Peyer's patch (tissue), 4 donors: ENCODE measurements at regions not wholly inside any gene's neighbourhood (a gene's known extent, or its start where the extent isn't known, plus 50 kb on each side); places are given as distances from the start of the nearest gene placed in this dataset.
"Not testable (repeated sequence)": the region's sequence is repeated elsewhere in the genome, so short reads cannot be mapped to it uniquely, and the experiment has no call there.

Source experiments
- DNase-seq, 3 donors: peaks; one replicate each; pipeline ENCODE4 v3.0.0-alpha.2; 2017 to 2019
- H3K27ac ChIP-seq, 4 donors: fragments of 200-600 bp; sonication (generic); one replicate each; pipeline ENCODE4 v1.5.1; 2016 to 2019
- H3K27me3 ChIP-seq, 2 donors: fragments of 200-600 bp; sonication (generic); one replicate each; pipeline ENCODE4 v1.5.1; 2019
- H3K36me3 ChIP-seq, 3 donors: fragments of 200-600 bp; sonication (generic); one replicate each; pipeline ENCODE4 v1.5.1; 2016 to 2019
- H3K4me1 ChIP-seq, 4 donors: fragments of 200-600 bp; sonication (generic); one replicate each; pipeline ENCODE4 v1.5.1; 2016 to 2019
- H3K4me3 ChIP-seq, 4 donors: fragments of 200-600 bp; sonication (generic); 1 replicate in 3 of 4; 2 replicates in 1 of 4; pipeline ENCODE4 v1.5.1; 2016 to 2019; ENCODE audit warnings: mild to moderate bottlenecking in 1 of 4
- H3K9me3 ChIP-seq, 4 donors: fragments of 200-600 bp; sonication (generic); one replicate each; pipeline ENCODE4 v1.5.1; 2016 to 2019; ENCODE audit warnings: mild to moderate bottlenecking in 1 of 4
- POLR2A ChIP-seq, 2 donors: fragments of 450-650 bp; IDR thresholded peaks; one replicate each; pipeline ENCODE4 v1.5.1; 2017; ENCODE audit warnings: antibody characterized with exemption in 2 of 2, mild to moderate bottlenecking in 2 of 2, moderate library complexity in 2 of 2
- TF ChIP-seq, protein P1 (sequence below), 6 experiments: fragments of 450-650 bp in 4 of 6; fragments of 200-600 bp in 2 of 6; sonication (generic) in 1 of 6; IDR thresholded peaks; one replicate each; pipeline ENCODE4 v1.5.1; 2017 to 2019; ENCODE audit warnings: antibody characterized with exemption in 6 of 6, mild to moderate bottlenecking in 3 of 6, moderate library complexity in 1 of 6

DNA sequence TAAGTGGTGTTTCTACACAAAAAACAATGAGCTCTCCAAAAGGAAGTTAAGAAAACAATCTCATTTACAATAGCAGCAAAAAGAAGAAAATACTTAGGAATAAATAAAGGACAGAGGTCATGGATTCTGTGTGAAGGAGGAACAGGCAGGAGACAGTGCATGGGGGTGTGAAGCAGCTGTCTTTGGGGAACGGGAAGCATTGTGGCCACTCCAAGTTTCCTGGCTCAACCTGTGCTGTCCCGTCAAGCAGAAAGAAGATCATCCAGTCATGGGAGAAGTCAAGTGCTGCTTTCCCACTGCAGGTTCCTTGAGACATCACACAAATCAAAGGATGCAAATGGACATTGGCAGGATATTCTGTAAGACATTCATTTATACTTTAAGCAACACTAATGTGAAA, 66.1 kb upstream of the MAML3 start:
- TF ChIP-seq, protein P1, sequence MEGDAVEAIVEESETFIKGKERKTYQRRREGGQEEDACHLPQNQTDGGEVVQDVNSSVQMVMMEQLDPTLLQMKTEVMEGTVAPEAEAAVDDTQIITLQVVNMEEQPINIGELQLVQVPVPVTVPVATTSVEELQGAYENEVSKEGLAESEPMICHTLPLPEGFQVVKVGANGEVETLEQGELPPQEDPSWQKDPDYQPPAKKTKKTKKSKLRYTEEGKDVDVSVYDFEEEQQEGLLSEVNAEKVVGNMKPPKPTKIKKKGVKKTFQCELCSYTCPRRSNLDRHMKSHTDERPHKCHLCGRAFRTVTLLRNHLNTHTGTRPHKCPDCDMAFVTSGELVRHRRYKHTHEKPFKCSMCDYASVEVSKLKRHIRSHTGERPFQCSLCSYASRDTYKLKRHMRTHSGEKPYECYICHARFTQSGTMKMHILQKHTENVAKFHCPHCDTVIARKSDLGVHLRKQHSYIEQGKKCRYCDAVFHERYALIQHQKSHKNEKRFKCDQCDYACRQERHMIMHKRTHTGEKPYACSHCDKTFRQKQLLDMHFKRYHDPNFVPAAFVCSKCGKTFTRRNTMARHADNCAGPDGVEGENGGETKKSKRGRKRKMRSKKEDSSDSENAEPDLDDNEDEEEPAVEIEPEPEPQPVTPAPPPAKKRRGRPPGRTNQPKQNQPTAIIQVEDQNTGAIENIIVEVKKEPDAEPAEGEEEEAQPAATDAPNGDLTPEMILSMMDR (IDR thresholded peaks at IDR 0.05) = no peak
- no peak for TF ChIP-seq POLR2A (IDR thresholded peaks at IDR 0.05)
- no peak overlapping the region for H3K4me3 ChIP-seq
- no peaks in the 10 kb centered on the region for H3K27me3 ChIP-seq
- H3K27ac ChIP-seq = no peak overlapping the region
- no peaks in the 10 kb centered on the region for H3K36me3 ChIP-seq
- H3K4me1 ChIP-seq = no peaks in the 10 kb centered on the region
- H3K9me3 ChIP-seq = no peaks in the 10 kb centered on the region
- no peak for DNase-seq

DNA sequence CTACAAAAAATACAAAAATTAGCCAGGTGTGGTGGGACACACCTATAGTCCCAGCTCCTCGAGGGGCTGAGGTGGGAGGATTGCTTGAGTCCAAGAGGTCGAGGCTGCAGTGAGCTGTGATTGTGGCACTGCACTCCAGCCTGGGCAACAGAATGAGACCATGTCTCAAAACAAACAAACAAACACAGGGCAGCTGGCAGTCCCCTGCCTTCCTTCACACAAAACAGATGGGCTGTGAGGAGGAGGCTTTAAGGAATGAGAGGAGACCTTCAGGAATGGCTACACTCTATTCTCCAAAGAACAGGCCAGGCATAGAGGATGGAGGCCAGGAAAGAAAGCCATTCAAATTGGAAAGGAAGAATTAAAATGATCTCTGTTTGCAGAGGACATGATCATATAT, 65.6 kb upstream of the MAML3 start:
- no peak for DNase-seq
- Histone ChIP-seq H3K9me3 (no peaks in the 10 kb centered on the region), H3K27me3 (no peaks in the 10 kb centered on the region), H3K4me1 (no peaks in the 10 kb centered on the region), H3K4me3 (no peak overlapping the region), H3K36me3 (no peaks in the 10 kb centered on the region), H3K27ac (no peak overlapping the region)
- TF ChIP-seq, protein P1 (IDR thresholded peaks at IDR 0.05) = no peak
- no peak for TF ChIP-seq POLR2A (IDR thresholded peaks at IDR 0.05)

DNA sequence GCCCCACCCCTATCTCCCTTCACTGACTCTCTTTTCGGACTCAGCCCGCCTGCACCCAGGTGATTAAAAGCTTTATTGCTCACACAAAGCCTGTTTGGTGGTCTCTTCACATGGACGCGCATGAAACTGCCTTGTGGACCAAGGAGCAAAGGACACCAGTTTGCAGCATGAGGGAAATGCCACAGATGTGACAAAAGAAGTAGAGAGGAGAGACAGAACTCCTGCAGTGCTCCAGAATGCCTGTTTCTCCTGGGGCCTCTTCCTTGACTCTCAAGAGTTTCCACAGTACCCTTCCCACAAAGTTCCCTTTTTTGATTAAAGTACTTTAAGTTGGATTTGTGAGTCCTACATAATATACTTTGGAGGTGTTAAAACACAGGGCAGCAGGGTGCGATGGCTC, 65.1 kb upstream of the MAML3 start:
- H3K4me3 ChIP-seq, H3K9me3 ChIP-seq, H3K36me3 ChIP-seq, H3K4me1 ChIP-seq, DNase-seq, H3K27me3 ChIP-seq, H3K27ac ChIP-seq: not testable (repeated sequence)

DNA sequence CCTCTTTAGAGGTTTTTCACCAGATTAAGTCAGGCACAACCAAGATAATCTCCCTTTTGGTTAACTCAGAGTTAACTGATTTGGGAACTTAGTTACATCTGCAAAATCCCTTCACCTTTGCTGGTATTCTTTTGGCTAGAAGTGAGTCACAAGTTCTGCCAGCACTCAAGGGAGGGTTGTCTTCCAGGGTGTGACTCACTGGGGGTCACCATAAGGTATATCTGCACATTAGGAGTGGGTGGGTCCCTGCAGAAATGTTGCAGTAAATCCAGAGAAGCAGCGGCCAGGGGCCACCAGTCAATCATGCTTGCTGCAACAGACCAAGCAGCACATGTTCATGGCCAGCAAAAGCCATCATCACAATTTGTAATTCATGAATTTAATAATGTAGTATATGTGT, 59.8 kb upstream of the MAML3 start:
- no peak overlapping the region for H3K4me3 ChIP-seq
- H3K27ac ChIP-seq = peak overlapping the region in 3 of 4 donors; percentile 56 to 88 (median 81)
- H3K27me3 ChIP-seq = no peaks in the 10 kb centered on the region
- DNase-seq = no peak
- H3K9me3 ChIP-seq = no peaks in the 10 kb centered on the region
- peaks cover 0 to 26% (median 0%) of the 10 kb centered on the region in 4 donors for H3K4me1 ChIP-seq
- no peak for TF ChIP-seq POLR2A (IDR thresholded peaks at IDR 0.05)
- TF ChIP-seq, protein P1 (IDR thresholded peaks at IDR 0.05) = no peak
- no peaks in the 10 kb centered on the region for H3K36me3 ChIP-seq

DNA sequence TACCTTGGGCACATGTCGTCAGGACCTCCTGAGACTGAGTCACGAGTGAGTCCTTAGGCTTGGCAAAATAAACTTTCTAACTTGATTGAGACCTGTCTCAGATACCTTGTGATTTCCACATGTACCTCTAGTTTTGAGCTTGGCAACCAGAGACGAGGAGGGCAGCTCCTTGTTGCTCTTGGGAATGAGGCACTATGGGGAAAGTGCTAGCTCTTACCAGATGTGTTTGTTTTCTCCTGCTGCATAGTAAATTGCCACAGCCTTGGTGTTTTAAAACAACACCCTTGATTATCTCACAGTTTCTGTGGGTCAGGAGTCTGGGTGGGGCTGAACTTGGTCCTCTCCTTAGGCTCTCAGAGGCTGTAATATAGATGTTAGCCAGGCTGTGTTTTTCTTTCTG, 59.1 kb upstream of the MAML3 start:
- Histone ChIP-seq H3K9me3 (no peaks in the 10 kb centered on the region), H3K27ac (peak overlapping the region in 3 of 4 donors; percentile 56 to 88 (median 81)), H3K36me3 (no peaks in the 10 kb centered on the region), H3K27me3 (no peaks in the 10 kb centered on the region), H3K4me1 (peaks cover 0 to 26% (median 0%) of the 10 kb centered on the region in 4 donors), H3K4me3 (peak overlapping the region in 1 of 4 donors; percentile 10)
- DNase-seq = peak in 1 of 3 donors; percentile 74
- TF ChIP-seq, protein P1 (IDR thresholded peaks at IDR 0.05) = no peak
- TF ChIP-seq POLR2A (IDR thresholded peaks at IDR 0.05) = peak in 1 of 2 donors; percentile 38

DNA sequence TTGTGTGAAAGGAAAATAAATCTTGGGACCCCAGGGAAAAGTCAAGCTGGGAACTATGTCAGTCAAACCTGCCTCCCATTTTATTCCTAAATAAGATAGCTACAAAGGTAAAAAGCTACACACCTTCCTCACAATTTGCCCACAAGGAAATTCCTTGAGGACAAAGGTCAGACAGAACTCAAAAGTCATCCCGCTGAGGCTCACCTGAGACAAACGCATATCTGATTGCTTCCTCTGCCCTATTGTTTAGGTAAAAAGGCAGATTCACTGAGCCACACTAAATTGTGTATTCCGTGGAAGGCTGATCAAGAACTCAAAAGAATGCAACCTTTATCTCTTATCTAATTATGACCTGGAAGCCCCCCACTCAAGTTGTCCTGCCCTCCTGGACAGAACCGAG, 58.7 kb upstream of the MAML3 start:
- DNase-seq = peak in 1 of 3 donors; percentile 59
- Histone ChIP-seq H3K36me3 (no peaks in the 10 kb centered on the region), H3K9me3 (no peaks in the 10 kb centered on the region), H3K27me3 (no peaks in the 10 kb centered on the region), H3K4me3 (peak overlapping the region in 1 of 4 donors; percentile 10), H3K4me1 (peaks cover 0 to 26% (median 0%) of the 10 kb centered on the region in 4 donors), H3K27ac (peak overlapping the region in 3 of 4 donors; percentile 56 to 88 (median 81))
- TF ChIP-seq, protein P1 (IDR thresholded peaks at IDR 0.05) = no peak
- TF ChIP-seq POLR2A (IDR thresholded peaks at IDR 0.05) = no peak
